Activated T-cell treated with anti-CD3 and anti-CD28 coated beads, Interleukin-2, amount 50 U/mL, for 4 hours (primary cell): ENCODE measurements at regions not wholly inside any gene's neighbourhood (a gene's known extent, or its start where the extent isn't known, plus 50 kb on each side); places are given as distances from the start of the nearest gene placed in this dataset.
"Not testable (repeated sequence)": the region's sequence is repeated elsewhere in the genome, so short reads cannot be mapped to it uniquely, and the experiment has no call there.

ENCODE experiments used
- ATAC-seq, 2 donors: fragments of 200-7000 bp; cut with Tn5 transposase; one replicate each; pipeline ENCODE4 v1.10.0; 2021
- DNase-seq: peaks from one replicate; pipeline ENCODE4 v3.0.0-alpha.2; 2020
- H3K27me3 Mint-ChIP-seq: one replicate; pipeline ENCODE4 v1.8.0; 2021; ENCODE audit warnings: low read depth, mixed read lengths
- H3K36me3 Mint-ChIP-seq: one replicate; pipeline ENCODE4 v1.8.0; 2022; ENCODE audit warnings: mixed read lengths; ENCODE audit not compliant: insufficient read depth
- H3K4me1 Mint-ChIP-seq: one replicate; pipeline ENCODE4 v1.8.0; 2021; ENCODE audit warnings: low read depth, mixed read lengths
- H3K4me3 Mint-ChIP-seq: one replicate; pipeline ENCODE4 v1.8.0; 2021; ENCODE audit warnings: mild to moderate bottlenecking, moderate library complexity, mixed read lengths
- H3K9me3 Mint-ChIP-seq: one replicate; pipeline ENCODE4 v1.8.0; 2021; ENCODE audit warnings: mixed read lengths

GRCh38 chr14:55861561-55861960, 256.6 kb upstream of the PELI2 start:
- H3K36me3 Mint-ChIP-seq, H3K4me1 Mint-ChIP-seq, DNase-seq, H3K27me3 Mint-ChIP-seq, ATAC-seq, H3K4me3 Mint-ChIP-seq: not testable (repeated sequence)
- peaks cover 28% of the 10 kb centered on the region for H3K9me3 Mint-ChIP-seq

- H3K4me1 Mint-ChIP-seq, result no peaks in the 10 kb centered on the region
- H3K27me3 Mint-ChIP-seq, result peaks cover 2% of the 10 kb centered on the region
- H3K9me3 Mint-ChIP-seq, result peaks cover 19% of the 10 kb centered on the region
- no peak overlapping the region for H3K4me3 Mint-ChIP-seq
- no peaks in the 10 kb centered on the region for H3K36me3 Mint-ChIP-seq
- ATAC-seq, result no peak
- DNase-seq, result no peak
These were observed 253.1 kb upstream of the PELI2 start for GRCh38 chr14:55864890-55865655.

- no peak for DNase-seq
- H3K4me3 Mint-ChIP-seq, result no peak overlapping the region
- no peak for ATAC-seq
- no peaks in the 10 kb centered on the region for H3K36me3 Mint-ChIP-seq
- H3K9me3 Mint-ChIP-seq, result peaks cover 7% of the 10 kb centered on the region
- no peaks in the 10 kb centered on the region for H3K4me1 Mint-ChIP-seq
- no peaks in the 10 kb centered on the region for H3K27me3 Mint-ChIP-seq
These were observed 250.9 kb upstream of the PELI2 start for GRCh38 chr14:55867311-55867710.

- DNase-seq, result no peak
- no peak for ATAC-seq
- H3K4me1 Mint-ChIP-seq, result no peaks in the 10 kb centered on the region
- no peak overlapping the region for H3K4me3 Mint-ChIP-seq
- peaks cover 7% of the 10 kb centered on the region for H3K9me3 Mint-ChIP-seq
- H3K36me3 Mint-ChIP-seq, result no peaks in the 10 kb centered on the region
- H3K27me3 Mint-ChIP-seq, result peaks cover 1% of the 10 kb centered on the region
These were observed 250.5 kb upstream of the PELI2 start for GRCh38 chr14:55867719-55868118.

- H3K4me1 Mint-ChIP-seq, result no peaks in the 10 kb centered on the region
- no peak overlapping the region for H3K4me3 Mint-ChIP-seq
- ATAC-seq (no peak), DNase-seq (no peak)
- peaks cover 3% of the 10 kb centered on the region for H3K27me3 Mint-ChIP-seq
- H3K9me3 Mint-ChIP-seq, result no peaks in the 10 kb centered on the region
- H3K36me3 Mint-ChIP-seq, result no peaks in the 10 kb centered on the region
These were observed 248.7 kb upstream of the PELI2 start for GRCh38 chr14:55869397-55870049.

GRCh38 chr14:55873169-55873568, 245.0 kb upstream of the PELI2 start:
- Mint-ChIP-seq H3K36me3 (no peaks in the 10 kb centered on the region), H3K27me3 (peaks cover 4% of the 10 kb centered on the region)

GRCh38 chr14:55874785-55875184, 243.4 kb upstream of the PELI2 start:
- ATAC-seq (no peak), DNase-seq (no peak)
- H3K36me3 Mint-ChIP-seq, result no peaks in the 10 kb centered on the region
- H3K4me3 Mint-ChIP-seq, result no peak overlapping the region
- peaks cover 8% of the 10 kb centered on the region for H3K27me3 Mint-ChIP-seq
- no peaks in the 10 kb centered on the region for H3K4me1 Mint-ChIP-seq
- no peaks in the 10 kb centered on the region for H3K9me3 Mint-ChIP-seq

More at GRCh38 chr14:55873169-55873568, 245.0 kb upstream of the PELI2 start:
- Mint-ChIP-seq H3K4me3 (no peak overlapping the region), H3K4me1 (no peaks in the 10 kb centered on the region), H3K9me3 (no peaks in the 10 kb centered on the region)
- no peak for ATAC-seq
- DNase-seq, result no peak

GRCh38 chr14:55877942-55878341, 240.3 kb upstream of the PELI2 start:
- Mint-ChIP-seq H3K9me3 (no peaks in the 10 kb centered on the region), H3K4me3 (no peak overlapping the region), H3K27me3 (peaks cover 5% of the 10 kb centered on the region), H3K4me1 (no peaks in the 10 kb centered on the region), H3K36me3 (no peaks in the 10 kb centered on the region)
- ATAC-seq (no peak), DNase-seq (no peak)

- Mint-ChIP-seq H3K9me3 (no peaks in the 10 kb centered on the region), H3K27me3 (peaks cover 6% of the 10 kb centered on the region), H3K36me3 (no peaks in the 10 kb centered on the region), H3K4me1 (no peaks in the 10 kb centered on the region), H3K4me3 (no peak overlapping the region)
- DNase-seq, result no peak
- no peak for ATAC-seq
These were observed 236.5 kb upstream of the PELI2 start for GRCh38 chr14:55881577-55882241.

GRCh38 chr14:55884819-55885218, 233.4 kb upstream of the PELI2 start:
- no peak overlapping the region for H3K4me3 Mint-ChIP-seq
- H3K9me3 Mint-ChIP-seq, result no peaks in the 10 kb centered on the region
- peaks cover 6% of the 10 kb centered on the region for H3K27me3 Mint-ChIP-seq
- no peaks in the 10 kb centered on the region for H3K4me1 Mint-ChIP-seq
- DNase-seq (no peak), ATAC-seq (no peak)
- H3K36me3 Mint-ChIP-seq, result no peaks in the 10 kb centered on the region

- DNase-seq, result no peak
- no peak for ATAC-seq
- Mint-ChIP-seq H3K4me1 (no peaks in the 10 kb centered on the region), H3K4me3 (no peak overlapping the region), H3K9me3 (no peaks in the 10 kb centered on the region), H3K27me3 (peaks cover 4% of the 10 kb centered on the region), H3K36me3 (no peaks in the 10 kb centered on the region)
These were observed 229.1 kb upstream of the PELI2 start for GRCh38 chr14:55889124-55889523.

GRCh38 chr14:55891692-55892091, 226.5 kb upstream of the PELI2 start:
- DNase-seq (no peak), ATAC-seq (no peak)
- no peaks in the 10 kb centered on the region for H3K4me1 Mint-ChIP-seq
- no peaks in the 10 kb centered on the region for H3K36me3 Mint-ChIP-seq
- H3K27me3 Mint-ChIP-seq, result peaks cover 4% of the 10 kb centered on the region
- H3K4me3 Mint-ChIP-seq, result no peak overlapping the region
- no peaks in the 10 kb centered on the region for H3K9me3 Mint-ChIP-seq

GRCh38 chr14:55892906-55893305, 225.3 kb upstream of the PELI2 start:
- no peaks in the 10 kb centered on the region for H3K9me3 Mint-ChIP-seq
- ATAC-seq (no peak), DNase-seq (no peak)
- H3K36me3 Mint-ChIP-seq, result no peaks in the 10 kb centered on the region
- H3K4me3 Mint-ChIP-seq, result no peak overlapping the region
- H3K4me1 Mint-ChIP-seq, result no peaks in the 10 kb centered on the region
- peaks cover 1% of the 10 kb centered on the region for H3K27me3 Mint-ChIP-seq

- Mint-ChIP-seq H3K36me3 (no peaks in the 10 kb centered on the region), H3K4me1 (no peaks in the 10 kb centered on the region), H3K4me3 (no peak overlapping the region), H3K9me3 (no peaks in the 10 kb centered on the region), H3K27me3 (no peaks in the 10 kb centered on the region)
- DNase-seq (no peak), ATAC-seq (no peak)
These were observed 224.5 kb upstream of the PELI2 start for GRCh38 chr14:55893705-55894104.

GRCh38 chr14:55897031-55897430, 221.2 kb upstream of the PELI2 start:
- H3K9me3 Mint-ChIP-seq, result no peaks in the 10 kb centered on the region
- DNase-seq, result no peak
- no peak for ATAC-seq

More at GRCh38 chr14:55897031-55897430, 221.2 kb upstream of the PELI2 start:
- Mint-ChIP-seq H3K36me3 (no peaks in the 10 kb centered on the region), H3K4me3 (no peak overlapping the region), H3K27me3 (no peaks in the 10 kb centered on the region), H3K4me1 (no peaks in the 10 kb centered on the region)
